OCI-LY3 (cell line): ENCODE measurements at regions not wholly inside any gene's neighbourhood (a gene's known extent, or its start where the extent isn't known, plus 50 kb on each side); places are given as distances from the start of the nearest gene placed in this dataset.
"Not testable (repeated sequence)": the region's sequence is repeated elsewhere in the genome, so short reads cannot be mapped to it uniquely, and the experiment has no call there.

Source experiments
- CTCF ChIP-seq: fragments of 200-600, 300-600 bp; sonication (generic); IDR thresholded peaks from 2 replicates; pipeline ENCODE4 v1.5.1; 2014; ENCODE audit warnings: antibody characterized with exemption, low read length, low read depth
- EZH2phosphoT487 ChIP-seq: fragments of 200-600 bp; shearing (Covaris generic); IDR thresholded peaks from 2 replicates; pipeline ENCODE4 v1.6.1; 2018; ENCODE audit warnings: antibody characterized with exemption, mixed run types, low read depth

GRCh38 chrX:94946137-94946536 lies 1272.1 kb downstream of the FAM133A start:
- TF ChIP-seq CTCF, EZH2phosphoT487: not testable (repeated sequence)
